ENCODE measurements at regions not wholly inside any gene's neighbourhood (a gene's known extent, or its start where the extent isn't known, plus 50 kb on each side); places are given as distances from the start of the nearest gene placed in this dataset.

DNA sequence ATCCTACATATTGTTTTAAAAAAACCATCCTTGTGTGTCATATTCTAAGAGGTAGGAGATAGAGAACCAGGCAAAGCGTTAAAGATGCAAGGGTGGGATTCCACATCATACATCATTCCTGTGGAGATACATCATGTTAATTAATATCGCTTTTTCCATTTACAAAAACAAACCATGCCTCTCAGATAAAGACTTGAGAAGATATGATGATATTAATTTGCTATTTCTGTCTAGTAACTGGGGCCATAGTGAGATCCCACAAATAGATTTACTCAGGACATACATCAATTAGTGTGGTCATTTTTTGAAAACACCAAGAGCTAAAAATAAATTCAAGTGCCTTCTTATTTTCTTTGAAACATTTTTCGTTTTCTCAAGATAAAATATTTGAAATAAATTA lies 165.4 kb upstream of the TARS1 start:
- Mint-ChIP-seq H3K27ac (no peak overlapping the region), H3K9me3 (no peaks in the 10 kb centered on the region), H3K4me1 (no peaks in the 10 kb centered on the region), H3K36me3 (ENCODE audit: low read depth) (no peaks in the 10 kb centered on the region), H3K27me3 (no peaks in the 10 kb centered on the region), H3K4me3 (no peak overlapping the region)
- DNase-seq, result no peak
- ChIA-PET POLR2A (no interaction called here), CTCF (no interaction called here)

DNA sequence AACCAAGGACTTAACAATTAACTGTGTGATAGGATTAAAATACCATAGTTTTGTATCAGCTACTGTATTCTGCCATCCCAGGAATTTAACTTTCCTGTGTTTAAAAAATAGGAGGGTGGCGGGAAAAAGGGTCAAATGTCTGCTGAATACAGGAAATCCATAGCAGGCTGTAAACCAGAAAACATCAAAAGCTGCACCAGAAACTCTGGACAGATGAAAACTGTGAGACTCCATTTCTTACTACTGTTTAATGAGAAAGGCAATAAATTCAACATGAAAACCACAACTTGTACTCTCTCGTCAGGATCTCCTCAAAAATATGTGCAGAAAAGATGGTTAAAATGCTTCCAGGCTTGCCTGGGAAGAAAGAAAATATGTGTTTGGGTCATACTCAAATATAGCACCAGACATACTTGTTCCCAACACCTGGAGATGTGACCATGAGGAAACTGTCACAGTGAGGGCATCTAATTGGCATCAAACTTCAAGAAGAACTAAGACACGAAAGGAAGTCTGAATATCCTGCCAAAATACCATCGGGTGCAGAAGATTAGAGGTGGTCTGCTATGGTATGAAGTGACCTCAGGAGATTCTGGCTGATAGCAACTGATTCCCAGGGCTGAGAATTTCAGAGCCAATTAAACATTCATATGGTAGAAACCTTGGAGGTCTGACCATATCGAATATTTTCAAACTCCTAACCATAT lies 164.7 kb upstream of the TARS1 start:
- Mint-ChIP-seq H3K27me3 (no peaks in the 10 kb centered on the region), H3K27ac (no peak overlapping the region), H3K4me3 (no peak overlapping the region), H3K4me1 (no peaks in the 10 kb centered on the region), H3K36me3 (ENCODE audit: low read depth) (no peaks in the 10 kb centered on the region), H3K9me3 (no peaks in the 10 kb centered on the region)
- POLR2A ChIA-PET, result no interaction called here
- DNase-seq, result no peak
- CTCF ChIA-PET, result no interaction called here

DNA sequence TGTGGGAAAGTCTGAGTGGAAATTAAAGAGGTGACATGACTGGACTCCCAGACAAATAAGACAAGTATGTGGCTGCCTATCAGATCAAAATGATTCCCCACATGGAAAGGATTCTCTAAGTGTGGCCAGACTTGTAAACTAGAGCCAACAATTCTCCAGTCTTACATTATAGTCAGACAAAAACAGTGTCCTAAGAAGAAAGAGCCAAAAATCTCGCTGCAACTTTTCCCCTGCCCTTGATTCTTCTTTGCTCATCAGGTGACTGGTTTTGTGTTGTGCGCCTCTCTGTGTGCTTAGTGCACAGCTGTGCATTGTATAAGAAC lies 164.2 kb upstream of the TARS1 start:
- Mint-ChIP-seq H3K36me3 (ENCODE audit: low read depth) (no peaks in the 10 kb centered on the region), H3K4me1 (no peaks in the 10 kb centered on the region), H3K27ac (no peak overlapping the region), H3K4me3 (no peak overlapping the region), H3K9me3 (no peaks in the 10 kb centered on the region), H3K27me3 (no peaks in the 10 kb centered on the region)
- DNase-seq, result no peak
- CTCF ChIA-PET, result no interaction called here
- POLR2A ChIA-PET, result no interaction called here

DNA sequence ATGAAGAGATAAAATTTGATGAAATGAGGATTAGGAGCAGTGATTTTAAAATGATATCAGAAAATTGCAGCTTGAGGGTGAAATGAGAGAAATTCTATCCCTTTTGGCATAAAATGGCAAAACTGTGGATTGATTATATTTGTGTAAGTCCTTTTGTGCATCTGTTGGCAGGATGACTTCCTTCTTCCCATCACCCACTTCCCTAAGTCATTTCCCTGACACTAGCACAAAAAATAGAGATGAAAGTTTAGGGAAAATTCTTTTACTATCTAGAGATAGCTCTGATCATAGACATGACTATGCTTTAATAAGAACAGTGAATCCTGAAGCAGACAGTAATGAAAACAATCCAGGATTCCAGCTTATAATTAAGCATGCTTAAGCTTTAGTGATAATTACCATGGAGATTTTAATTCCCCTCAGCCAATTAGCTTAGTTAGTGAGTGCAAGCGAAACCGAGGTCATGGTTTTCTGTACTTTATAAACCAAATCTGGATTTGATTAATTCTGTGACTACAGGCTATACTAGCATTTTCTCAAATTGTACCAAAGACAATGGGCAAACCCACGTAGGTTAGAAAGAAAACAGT lies 163.6 kb upstream of the TARS1 start:
- no peaks in the 10 kb centered on the region for H3K27me3 Mint-ChIP-seq
- no peaks in the 10 kb centered on the region for H3K9me3 Mint-ChIP-seq
- no peak overlapping the region for H3K4me3 Mint-ChIP-seq
- no peak overlapping the region for H3K27ac Mint-ChIP-seq
- no peak for DNase-seq
- ChIA-PET POLR2A (no interaction called here), CTCF (no interaction called here)
- H3K36me3 Mint-ChIP-seq (ENCODE audit: low read depth), result no peaks in the 10 kb centered on the region
- no peaks in the 10 kb centered on the region for H3K4me1 Mint-ChIP-seq

DNA sequence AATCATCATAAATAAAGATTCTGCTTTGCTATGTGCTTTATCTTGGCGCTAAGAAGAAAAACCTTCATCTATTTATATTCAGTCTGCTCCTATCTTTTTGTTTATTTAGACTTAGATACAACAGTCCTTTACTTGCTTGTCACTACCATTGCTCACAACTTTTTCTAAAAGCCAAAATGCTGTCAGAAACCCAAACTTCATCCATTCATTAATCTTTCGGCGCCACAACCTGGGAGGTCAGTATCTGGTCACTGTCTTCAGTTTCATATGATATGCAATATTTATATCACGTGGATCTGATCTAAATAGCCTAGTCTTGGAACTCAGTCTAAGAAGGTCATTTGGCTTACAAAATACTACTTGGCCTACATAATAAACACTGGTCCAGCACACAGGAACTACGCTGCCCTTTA lies 159.3 kb upstream of the TARS1 start:
- Mint-ChIP-seq H3K4me1 (no peaks in the 10 kb centered on the region), H3K27me3 (no peaks in the 10 kb centered on the region), H3K4me3 (no peak overlapping the region), H3K27ac (no peak overlapping the region), H3K36me3 (ENCODE audit: low read depth) (no peaks in the 10 kb centered on the region), H3K9me3 (no peaks in the 10 kb centered on the region)
- no peak for DNase-seq
- POLR2A ChIA-PET, result no interaction called here
- CTCF ChIA-PET, result no interaction called here

DNA sequence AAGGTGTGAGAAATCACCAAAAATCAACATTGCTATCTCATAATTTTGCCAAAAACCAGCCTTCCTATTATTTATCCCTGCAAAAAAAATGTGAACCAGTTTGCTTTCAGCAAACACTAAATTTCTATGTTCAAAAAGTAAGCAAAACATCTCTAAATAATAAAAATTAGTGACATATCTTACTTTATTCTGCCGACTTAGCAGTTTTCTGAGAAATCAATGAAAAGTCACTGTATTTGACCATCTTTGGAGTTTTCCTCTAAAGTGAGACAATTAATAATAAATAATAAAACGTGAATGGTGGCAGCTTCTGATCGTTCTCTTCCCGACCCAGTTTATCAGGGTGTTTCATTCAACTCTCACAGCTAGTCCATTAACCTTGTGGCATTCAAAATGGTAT lies 158.6 kb upstream of the TARS1 start:
- ChIA-PET CTCF (no interaction called here), POLR2A (no interaction called here)
- DNase-seq, result no peak
- H3K9me3 Mint-ChIP-seq, result no peaks in the 10 kb centered on the region
- no peak overlapping the region for H3K27ac Mint-ChIP-seq
- no peaks in the 10 kb centered on the region for H3K27me3 Mint-ChIP-seq
- H3K4me1 Mint-ChIP-seq, result no peaks in the 10 kb centered on the region
- H3K4me3 Mint-ChIP-seq, result no peak overlapping the region
- no peaks in the 10 kb centered on the region for H3K36me3 Mint-ChIP-seq (ENCODE audit: low read depth)

DNA sequence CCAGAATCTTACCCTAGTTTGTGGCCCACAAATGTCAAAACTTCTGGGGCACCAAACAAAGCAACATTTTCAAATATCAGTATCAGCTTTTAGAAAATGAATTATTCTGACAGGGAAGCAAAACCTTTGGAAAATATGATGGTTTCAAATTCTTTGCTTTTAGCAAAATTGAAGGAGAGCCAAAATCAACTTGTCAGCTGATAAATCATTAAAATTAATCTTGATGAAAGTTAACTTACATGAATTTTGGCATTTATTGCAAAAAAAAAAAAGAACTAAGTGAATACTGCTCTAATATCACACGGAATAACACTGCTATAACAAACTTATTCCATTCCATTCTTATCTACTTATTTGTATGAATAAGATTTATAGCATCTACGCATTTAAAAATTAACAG lies 158.1 kb upstream of the TARS1 start:
- H3K9me3 Mint-ChIP-seq, result no peaks in the 10 kb centered on the region
- CTCF ChIA-PET, result no interaction called here
- DNase-seq, result no peak
- no peaks in the 10 kb centered on the region for H3K4me1 Mint-ChIP-seq
- no peaks in the 10 kb centered on the region for H3K36me3 Mint-ChIP-seq (ENCODE audit: low read depth)
- POLR2A ChIA-PET, result no interaction called here
- no peak overlapping the region for H3K27ac Mint-ChIP-seq
- no peaks in the 10 kb centered on the region for H3K27me3 Mint-ChIP-seq
- H3K4me3 Mint-ChIP-seq, result no peak overlapping the region

DNA sequence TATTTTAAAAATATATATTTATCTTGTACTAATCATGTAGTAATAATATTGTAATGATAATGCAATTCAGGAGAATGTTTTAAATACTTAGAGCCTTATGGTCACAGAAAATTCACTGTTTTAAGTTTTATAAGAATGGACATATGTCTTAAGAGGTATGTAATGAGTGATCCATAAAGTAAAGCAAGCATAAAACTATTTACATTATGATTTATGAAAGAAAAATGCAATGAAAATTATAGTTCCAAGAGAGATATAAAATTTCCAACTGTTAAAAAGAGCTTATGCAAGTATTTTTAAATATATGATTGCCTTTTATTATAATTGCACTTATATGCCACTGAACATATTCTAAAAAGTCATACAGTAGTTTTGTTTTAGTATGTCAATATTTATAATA lies 157.5 kb upstream of the TARS1 start:
- H3K36me3 Mint-ChIP-seq (ENCODE audit: low read depth), result no peaks in the 10 kb centered on the region
- no peak overlapping the region for H3K4me3 Mint-ChIP-seq
- H3K27ac Mint-ChIP-seq, result no peak overlapping the region
- POLR2A ChIA-PET, result no interaction called here
- DNase-seq, result no peak
- no peaks in the 10 kb centered on the region for H3K4me1 Mint-ChIP-seq
- H3K9me3 Mint-ChIP-seq, result no peaks in the 10 kb centered on the region
- H3K27me3 Mint-ChIP-seq, result no peaks in the 10 kb centered on the region
- CTCF ChIA-PET, result no interaction called here

DNA sequence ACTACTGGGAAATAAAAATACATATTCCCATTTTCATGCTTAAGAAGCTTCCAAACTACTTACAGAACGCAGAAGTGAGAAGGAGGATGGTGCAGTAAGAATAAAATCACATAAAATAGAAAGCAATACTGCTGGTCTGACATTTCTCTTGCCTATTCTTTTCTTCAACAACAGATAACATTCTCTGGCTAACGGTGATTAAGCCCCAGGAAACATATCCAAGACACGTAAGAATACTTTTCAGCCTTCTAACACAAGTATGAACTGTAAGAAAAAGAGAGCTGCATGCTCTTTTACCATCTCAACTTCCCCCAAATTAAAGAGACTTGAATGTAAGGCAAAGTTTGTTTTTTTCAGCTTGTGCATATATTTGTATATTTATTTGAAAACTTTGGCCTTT lies 156.1 kb upstream of the TARS1 start:
- POLR2A ChIA-PET, result no interaction called here
- Mint-ChIP-seq H3K27ac (no peak overlapping the region), H3K27me3 (no peaks in the 10 kb centered on the region), H3K36me3 (ENCODE audit: low read depth) (no peaks in the 10 kb centered on the region), H3K4me1 (no peaks in the 10 kb centered on the region), H3K4me3 (no peak overlapping the region), H3K9me3 (no peaks in the 10 kb centered on the region)
- no peak for DNase-seq
- CTCF ChIA-PET, result no interaction called here

DNA sequence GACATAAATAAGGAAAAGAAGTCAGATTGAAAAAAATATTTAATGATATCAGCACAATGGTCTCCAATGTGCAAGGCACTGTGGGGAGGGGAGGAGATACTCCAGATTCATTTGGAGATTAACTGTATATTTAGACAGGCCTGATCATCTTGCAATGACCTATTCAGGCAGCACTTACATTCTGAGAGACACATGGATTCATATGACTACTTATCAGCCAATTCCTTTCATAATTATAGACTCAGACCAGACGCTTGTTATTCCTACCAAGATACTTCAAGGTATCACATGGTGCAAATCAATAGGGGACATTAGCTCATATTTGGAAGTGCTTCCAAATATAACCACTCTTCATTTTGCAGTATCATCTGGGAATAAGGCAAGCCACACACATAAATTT lies 153.5 kb upstream of the TARS1 start:
- H3K4me3 Mint-ChIP-seq, result no peak overlapping the region
- ChIA-PET CTCF (no interaction called here), POLR2A (no interaction called here)
- DNase-seq, result no peak
- H3K36me3 Mint-ChIP-seq (ENCODE audit: low read depth), result no peaks in the 10 kb centered on the region
- H3K9me3 Mint-ChIP-seq, result no peaks in the 10 kb centered on the region
- no peaks in the 10 kb centered on the region for H3K4me1 Mint-ChIP-seq
- no peaks in the 10 kb centered on the region for H3K27me3 Mint-ChIP-seq
- H3K27ac Mint-ChIP-seq, result no peak overlapping the region

DNA sequence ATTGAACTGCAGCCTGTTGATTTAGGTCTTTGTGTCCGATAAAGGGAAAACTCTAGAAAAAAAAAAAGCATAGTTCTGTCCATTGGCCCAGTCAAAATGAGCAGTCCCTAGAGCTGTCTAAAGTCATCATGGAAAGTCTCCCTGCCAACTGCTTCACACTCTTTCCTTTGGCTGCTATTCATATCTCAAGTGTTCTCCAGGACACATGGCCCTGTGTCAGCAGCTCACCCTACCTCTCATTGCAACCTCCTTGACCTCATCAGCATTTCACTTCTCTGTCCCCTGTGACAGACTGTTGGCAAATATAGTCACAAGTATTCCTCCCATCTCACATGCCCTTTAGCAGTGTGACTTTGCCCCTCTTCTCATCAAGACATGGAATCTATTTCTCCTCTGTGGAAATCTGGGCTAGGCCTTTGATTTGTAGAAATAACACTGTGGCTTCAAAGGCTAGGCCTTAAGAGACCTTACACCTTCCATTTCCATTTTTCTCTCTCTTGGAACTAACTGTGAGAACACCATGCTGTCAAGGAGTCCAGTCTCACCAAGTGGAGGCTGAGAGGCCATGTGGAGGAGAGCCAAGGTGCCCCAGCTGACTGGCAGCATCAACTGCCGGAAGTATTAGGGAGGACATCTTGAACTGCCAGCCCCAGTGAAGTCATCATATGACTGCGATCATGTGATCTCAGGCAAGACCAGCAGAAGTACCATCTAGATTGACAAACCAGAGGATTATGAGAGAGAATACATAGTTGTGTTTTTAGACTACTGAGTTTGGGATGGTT lies 149.4 kb upstream of the TARS1 start:
- CTCF ChIA-PET, result no interaction called here
- Mint-ChIP-seq H3K4me3 (no peak overlapping the region), H3K9me3 (no peaks in the 10 kb centered on the region), H3K4me1 (no peaks in the 10 kb centered on the region), H3K27ac (no peak overlapping the region), H3K27me3 (no peaks in the 10 kb centered on the region), H3K36me3 (ENCODE audit: low read depth) (no peaks in the 10 kb centered on the region)
- POLR2A ChIA-PET, result no interaction called here
- no peak for DNase-seq

DNA sequence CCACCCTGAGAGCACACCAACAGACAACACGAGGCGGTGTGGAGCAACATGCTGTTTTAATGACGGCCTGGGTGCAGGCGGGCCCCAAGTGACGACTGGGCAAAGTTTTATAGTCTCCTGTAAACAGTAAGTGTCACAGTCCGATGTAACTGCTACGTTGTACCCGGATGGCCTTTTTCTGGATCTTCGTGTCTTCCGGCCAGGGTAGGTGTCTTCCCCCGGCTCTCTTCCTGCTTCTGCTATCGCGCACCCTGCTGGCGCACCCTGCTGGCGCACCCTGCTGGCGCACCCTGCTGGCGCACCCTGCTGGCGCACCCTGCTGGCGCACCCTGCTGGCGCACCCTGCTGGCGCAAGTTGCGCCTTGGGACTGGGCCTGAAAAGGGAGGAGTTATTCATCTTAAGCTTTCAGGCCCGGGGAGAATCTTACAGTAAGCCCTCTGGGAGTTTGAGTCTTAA lies 143.0 kb upstream of the TARS1 start:
- ChIA-PET POLR2A (no interaction called here), CTCF (no interaction called here)
- no peak overlapping the region for H3K27ac Mint-ChIP-seq
- H3K4me1 Mint-ChIP-seq, result no peaks in the 10 kb centered on the region
- H3K36me3 Mint-ChIP-seq (ENCODE audit: low read depth), result no peaks in the 10 kb centered on the region
- no peak overlapping the region for H3K4me3 Mint-ChIP-seq
- H3K9me3 Mint-ChIP-seq, result no peaks in the 10 kb centered on the region
- no peaks in the 10 kb centered on the region for H3K27me3 Mint-ChIP-seq
- DNase-seq, result no peak

DNA sequence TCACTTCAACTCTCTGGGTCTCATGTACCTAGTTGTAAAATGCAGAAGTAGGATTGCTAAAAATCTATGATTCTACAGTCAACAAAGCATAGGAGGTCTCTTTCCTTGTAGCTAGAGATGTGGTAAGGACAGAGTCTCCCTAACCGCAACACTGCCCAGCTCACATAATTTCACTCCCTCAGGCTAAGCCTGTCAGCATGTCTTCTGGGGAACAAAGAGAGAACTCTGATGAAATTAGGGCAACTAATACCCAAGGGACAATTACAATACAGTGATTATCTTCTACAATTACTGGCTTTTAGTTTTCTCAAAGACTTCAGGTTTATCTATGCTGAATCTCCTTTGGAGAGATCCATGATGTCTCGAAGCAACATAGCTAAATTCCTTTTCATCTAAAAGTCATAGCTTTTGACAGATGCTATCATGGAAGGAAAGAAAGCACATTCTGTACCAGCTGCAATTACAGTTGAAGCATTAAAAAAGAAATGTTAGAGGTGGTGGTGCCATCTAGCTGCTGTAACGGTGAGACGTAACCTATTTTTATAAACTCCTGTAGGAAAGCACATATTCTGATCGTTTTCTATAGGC lies 141.1 kb upstream of the TARS1 start:
- Mint-ChIP-seq H3K27me3 (no peaks in the 10 kb centered on the region), H3K27ac (no peak overlapping the region), H3K4me1 (no peaks in the 10 kb centered on the region), H3K36me3 (ENCODE audit: low read depth) (no peaks in the 10 kb centered on the region), H3K4me3 (no peak overlapping the region), H3K9me3 (no peaks in the 10 kb centered on the region)
- ChIA-PET POLR2A (no interaction called here), CTCF (interaction anchor here (0.5 kb wide), 1 partner anchor 213 kb away, joined by 3 read pairs; no protein-coding TSS in a partner anchor)
- no peak for DNase-seq
